NCI-H2081 (cell line): ENCODE measurements at regions not wholly inside any gene's neighbourhood (a gene's known extent, or its start where the extent isn't known, plus 50 kb on each side); places are given as distances from the start of the nearest gene placed in this dataset.
A peak's percentile ranks its signal among the peaks of the same experiment; 100 is the strongest.

ENCODE experiments used
- DNase-seq, 2 experiments: peaks; one replicate each; lab custom pipeline; 2025; lab: John Stamatoyannopoulos, UW

- no peak for DNase-seq
Measured at GRCh38 chr6:126091466-126091865, 105.1 kb downstream of the TRMT11 start.

DNA sequence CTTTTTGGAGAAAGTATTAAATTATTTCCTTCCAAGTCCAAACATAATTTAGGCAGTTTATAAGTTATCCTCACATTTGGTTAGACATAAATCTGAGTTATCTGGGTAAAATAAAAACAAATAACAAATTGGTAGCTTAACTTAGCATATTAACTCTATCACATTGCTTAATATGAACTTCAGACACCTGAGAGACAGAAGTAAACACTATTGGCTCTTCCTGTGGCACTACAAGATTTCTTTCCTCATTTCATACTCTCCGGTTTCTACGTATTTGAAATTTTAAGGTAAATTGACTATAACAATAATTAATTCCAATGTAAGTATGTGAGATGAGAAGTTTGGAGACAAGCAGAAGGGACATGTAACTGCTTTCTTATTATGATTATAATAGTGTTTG, 106.8 kb downstream of the TRMT11 start:
- DNase-seq, result no peak

DNA sequence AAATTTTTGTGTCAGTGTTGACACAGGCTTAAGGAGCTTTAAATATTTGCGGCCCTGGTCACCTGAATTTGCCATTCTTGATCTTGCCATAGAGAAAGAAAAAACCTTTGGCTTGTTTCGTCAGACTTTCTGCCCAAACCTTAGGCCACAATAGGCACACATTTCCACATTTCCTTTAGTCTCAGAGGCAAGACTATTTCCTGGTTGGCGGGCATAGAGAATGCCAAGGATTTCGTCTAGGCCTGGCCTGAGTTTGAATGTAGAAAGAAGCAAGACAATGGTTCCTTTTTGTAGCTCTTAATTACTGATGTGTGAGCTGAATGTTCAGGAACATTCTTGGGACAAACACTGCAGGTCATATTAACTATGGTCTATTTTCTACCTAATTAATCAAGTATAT, 108.1 kb downstream of the TRMT11 start:
- no peak for DNase-seq

GRCh38 chr6:126100386-126100785, 114.0 kb downstream of the TRMT11 start:
- no peak for DNase-seq

- no peak for DNase-seq
Measured at GRCh38 chr6:126102358-126102757, 116.0 kb downstream of the TRMT11 start.

DNA sequence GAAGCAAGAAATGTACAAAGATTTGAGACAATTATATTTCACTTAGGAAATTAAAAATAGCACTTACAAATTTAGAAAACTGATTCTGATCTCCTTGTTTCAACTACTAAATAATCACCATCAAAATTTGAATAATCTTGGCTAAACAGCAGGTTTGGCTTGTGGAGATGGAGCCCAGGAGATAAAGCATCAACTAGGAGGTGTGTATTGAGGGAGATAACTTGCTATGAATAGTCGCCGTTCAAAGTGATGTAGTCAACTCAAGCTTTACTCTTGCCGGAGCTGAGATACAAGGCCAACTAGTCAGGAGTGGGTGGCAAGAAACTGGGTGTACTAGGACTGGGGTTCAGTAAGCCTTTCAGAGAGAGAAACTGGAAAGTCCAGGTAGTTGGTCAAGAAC, 117.7 kb downstream of the TRMT11 start:
- no peak for DNase-seq

DNA sequence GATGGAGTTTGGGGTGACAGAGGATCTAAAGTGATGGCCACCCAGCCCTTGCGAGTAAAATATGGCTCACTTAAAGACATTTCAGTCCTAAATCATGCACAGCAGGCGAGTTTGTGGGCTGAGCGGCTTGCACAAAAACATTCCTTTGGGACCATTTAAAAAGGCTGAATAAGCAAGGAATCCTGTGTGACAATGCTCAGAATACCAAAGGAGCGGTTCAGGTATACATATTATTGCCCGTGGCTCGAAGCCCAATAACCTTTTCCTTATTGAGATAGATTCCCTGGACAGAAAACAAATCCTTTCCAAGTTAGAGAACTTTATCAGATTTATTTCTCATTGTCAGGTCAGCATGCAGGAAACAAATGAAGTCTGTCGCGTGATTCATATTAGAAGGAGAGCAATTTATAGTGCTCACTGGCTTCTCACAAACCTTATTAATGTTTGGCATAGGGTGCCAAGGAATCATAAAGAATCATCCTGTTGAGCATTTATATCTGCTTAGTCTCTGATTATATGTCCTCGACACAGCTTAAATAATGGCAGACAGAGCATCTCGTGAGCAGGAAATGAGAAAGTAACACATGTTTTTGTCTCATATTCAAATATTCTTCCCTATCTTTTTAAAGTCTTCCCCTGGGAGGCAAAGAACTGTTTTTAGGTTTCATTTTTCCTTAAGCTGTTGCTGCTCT, 121.3 kb downstream of the TRMT11 start:
- DNase-seq, result no peak

- DNase-seq, result no peak
Measured at GRCh38 chr6:126110512-126111270, 124.4 kb downstream of the TRMT11 start.

- DNase-seq, result no peak
Measured at GRCh38 chr6:126111327-126111726, 125.0 kb downstream of the TRMT11 start.

DNA sequence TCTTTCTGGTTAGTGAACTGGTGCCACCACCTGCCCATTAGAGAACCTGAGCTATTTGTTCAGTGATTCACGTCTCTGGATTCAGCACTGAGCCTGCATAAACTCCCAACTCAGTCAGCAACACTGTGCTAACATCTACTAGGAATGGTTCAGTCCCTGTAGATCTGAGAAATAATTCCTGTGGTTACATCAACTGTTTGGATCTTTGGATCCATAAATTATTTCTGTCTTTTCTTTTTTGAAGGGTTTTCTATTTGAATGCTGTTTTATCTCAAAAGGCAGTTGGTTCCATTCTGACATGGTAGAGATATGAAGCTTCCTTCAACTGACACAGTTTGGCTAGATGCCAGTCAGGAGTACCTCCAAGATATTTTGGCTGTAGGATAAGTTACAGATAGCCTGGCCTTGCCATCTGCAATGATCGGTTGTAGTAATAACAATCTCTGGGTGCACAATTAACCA, 125.9 kb downstream of the TRMT11 start:
- DNase-seq, result no peak

- DNase-seq, result no peak
Measured at GRCh38 chr6:126113261-126113660, 126.9 kb downstream of the TRMT11 start.

- DNase-seq, result no peak
Measured at GRCh38 chr6:126117251-126117650, 130.9 kb downstream of the TRMT11 start.

GRCh38 chr6:126118058-126118755, 131.9 kb downstream of the TRMT11 start:
- DNase-seq, result no peak

GRCh38 chr6:126118936-126119335, 132.6 kb downstream of the TRMT11 start:
- no peak for DNase-seq

DNA sequence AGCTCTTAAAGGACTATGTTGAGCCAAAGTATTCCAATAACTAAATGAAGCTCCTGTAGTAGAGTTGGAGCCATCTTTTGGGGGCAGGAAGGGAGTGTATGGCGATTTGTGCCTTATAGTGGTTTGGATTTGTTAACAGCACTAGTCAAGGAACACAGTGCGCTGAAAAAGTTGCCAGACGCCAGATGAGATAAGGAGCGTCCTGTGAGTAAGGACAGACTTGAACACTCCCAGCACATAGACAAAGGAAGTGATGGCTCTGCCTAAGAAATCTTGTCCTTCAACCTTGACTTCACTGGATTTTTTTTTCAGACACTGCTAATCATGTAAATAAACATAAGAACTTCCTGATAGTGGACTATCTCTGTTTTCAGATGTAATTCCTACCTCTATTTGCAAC, 136.9 kb downstream of the TRMT11 start:
- no peak for DNase-seq

- DNase-seq, result no peak
Measured at GRCh38 chr6:126127659-126128058, 141.3 kb downstream of the TRMT11 start.

GRCh38 chr6:126131246-126131645, 144.9 kb downstream of the TRMT11 start:
- no peak for DNase-seq

DNA sequence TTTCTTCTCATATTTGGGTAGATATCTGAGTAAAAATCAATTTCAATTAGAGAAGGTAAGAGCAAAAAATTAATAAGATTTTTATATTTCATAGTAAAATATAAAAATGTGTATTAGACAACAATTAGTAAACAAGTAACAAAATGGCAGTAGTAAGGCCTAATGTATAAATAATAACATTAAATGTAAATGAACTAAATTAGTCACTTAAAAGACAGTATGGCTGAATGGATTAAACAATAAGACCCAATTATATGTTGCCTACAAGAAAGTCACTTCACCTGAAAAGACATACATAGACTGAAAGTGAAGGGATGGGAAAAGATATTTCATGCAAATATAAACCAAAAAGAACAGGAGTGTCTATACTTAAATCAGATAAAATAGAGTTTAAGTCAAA, 147.6 kb downstream of the TRMT11 start:
- DNase-seq, result no peak

- no peak for DNase-seq
Measured at GRCh38 chr6:126134491-126134890, 148.2 kb downstream of the TRMT11 start.

- DNase-seq, result no peak
Measured at GRCh38 chr6:126140015-126140414, 153.7 kb downstream of the TRMT11 start.

GRCh38 chr6:126143761-126144251, 157.5 kb downstream of the TRMT11 start:
- DNase-seq, result peak; percentile 14 to 15

GRCh38 chr6:126145351-126145750, 159.0 kb downstream of the TRMT11 start:
- DNase-seq, result no peak
